ENCODE measurements at regions not wholly inside any gene's neighbourhood (a gene's known extent, or its start where the extent isn't known, plus 50 kb on each side); places are given as distances from the start of the nearest gene placed in this dataset.
"Not testable (repeated sequence)": the region's sequence is repeated elsewhere in the genome, so short reads cannot be mapped to it uniquely, and the experiment has no call there.

GRCh38 chr13:53411463-53411862, 382.9 kb downstream of the OLFM4 start:
- no peak for DNase-seq

- no peak for DNase-seq
These were observed 386.5 kb downstream of the OLFM4 start for GRCh38 chr13:53415135-53415534.

DNA sequence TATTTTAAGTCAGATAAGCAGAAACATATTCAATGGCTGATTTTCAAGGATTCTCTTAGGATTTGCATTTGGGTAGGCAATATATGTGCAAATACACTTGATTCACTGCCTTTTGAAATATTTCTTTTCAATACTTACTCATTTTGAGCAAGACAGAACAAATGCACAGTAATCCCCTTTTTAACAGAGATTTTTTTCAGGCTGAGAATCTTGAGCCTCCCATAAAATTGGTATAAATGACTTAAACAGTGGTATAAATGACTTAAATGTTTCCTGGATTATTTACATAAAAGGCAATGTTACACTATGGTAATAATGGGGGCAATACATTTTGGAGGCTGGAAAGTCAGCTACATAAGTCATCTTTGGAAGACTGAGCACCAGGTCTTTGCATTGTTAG, 389.0 kb downstream of the OLFM4 start:
- no peak for DNase-seq

DNA sequence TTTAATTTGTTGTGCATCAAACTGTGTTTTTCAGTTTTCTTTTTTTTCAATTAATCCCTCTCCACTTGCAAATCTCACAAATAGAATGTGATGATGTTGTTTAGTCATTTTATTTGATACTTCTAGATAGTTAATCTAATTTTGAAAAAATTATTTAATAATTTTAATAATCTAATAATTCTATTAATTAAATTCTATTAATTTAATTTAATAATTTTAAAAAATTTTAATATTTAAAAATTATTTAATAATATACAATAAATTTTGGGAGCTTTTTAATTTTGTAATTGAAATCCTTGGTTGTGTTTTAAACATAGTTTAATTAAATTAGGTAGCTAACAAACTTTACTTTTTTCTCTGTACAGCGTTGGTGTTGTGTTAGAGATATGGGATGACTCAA, 393.8 kb downstream of the OLFM4 start:
- no peak for DNase-seq

GRCh38 chr13:53436396-53436795, 407.8 kb downstream of the OLFM4 start:
- DNase-seq, result no peak

DNA sequence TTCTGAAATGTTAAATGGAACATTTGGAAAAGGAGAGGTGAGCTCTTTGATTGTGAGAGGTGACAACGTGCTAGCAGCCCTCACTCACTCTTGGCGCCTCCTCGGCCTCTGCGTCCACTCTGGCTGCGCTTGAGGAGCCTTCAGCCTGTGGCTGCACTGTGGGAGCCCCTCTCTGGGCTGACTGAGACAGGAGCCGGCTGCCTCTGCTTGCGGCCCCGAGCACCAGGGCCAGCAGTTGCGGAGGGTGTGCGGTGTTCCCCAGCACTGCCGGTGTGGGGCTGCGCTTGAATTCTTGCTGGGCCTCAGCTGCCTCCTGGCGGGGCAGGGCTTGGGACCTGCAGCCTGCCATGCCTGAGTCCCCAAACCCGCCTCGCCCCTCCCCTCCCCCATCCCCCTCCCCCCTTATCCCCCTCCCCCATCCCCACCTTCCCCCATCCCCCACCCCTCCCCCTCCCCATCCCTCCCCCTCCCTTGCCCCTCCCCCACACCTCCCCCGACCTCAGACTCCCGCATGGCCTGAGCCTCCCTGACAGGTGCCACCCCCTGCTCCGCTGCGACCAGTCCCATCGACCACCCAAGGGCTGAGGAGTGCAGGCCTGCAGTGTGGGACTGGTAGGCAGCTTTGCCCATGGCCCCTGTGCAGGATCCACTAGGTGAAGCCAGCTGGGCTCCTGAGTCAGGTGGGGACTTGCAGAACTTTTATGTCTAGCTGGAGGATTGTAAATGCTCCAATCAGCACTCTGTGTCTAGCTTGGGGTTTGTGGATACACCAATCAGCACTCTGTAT, 411.0 kb downstream of the OLFM4 start:
- DNase-seq, result no peak

DNA sequence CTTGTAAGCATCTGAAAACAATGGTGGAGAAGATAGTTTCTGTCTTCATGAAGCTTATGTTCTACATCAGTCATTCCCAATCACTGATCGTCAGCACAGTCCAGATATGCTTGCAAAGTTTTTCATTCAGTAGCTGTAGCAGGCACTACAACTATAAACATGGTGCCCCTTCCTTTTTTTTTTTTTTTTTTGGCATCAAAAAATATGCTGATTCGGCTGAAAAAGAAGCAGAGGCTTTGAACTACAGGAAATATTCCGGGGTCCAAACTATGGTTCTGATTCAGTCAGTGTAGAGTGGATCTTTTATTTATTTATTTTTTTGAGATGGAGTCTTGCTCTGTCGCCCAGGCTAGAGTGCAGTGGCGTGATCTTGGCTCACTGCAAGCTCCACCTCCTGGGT, 414.4 kb downstream of the OLFM4 start:
- no peak for DNase-seq

GRCh38 chr13:53445686-53446085, 417.1 kb downstream of the OLFM4 start:
- no peak for DNase-seq

DNA sequence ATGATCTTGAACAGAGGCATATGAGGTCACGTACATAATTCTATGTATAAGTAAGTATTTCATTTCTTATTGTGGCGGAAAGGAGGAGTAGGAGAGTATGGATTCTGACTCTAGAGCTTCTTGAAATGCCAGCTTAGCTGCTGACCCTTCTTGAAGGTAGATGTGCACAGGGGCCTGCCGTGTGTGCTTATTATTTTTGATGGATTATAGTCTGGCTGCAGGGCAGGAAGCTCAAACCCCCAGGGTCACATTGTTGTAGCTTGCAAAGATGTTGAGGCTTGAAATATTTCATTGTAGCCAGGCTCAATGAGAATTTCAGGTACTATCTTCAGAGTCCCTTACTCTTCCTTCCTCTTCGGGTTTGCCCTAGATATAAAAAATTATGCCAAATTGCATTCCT, 418.8 kb downstream of the OLFM4 start:
- no peak for DNase-seq

DNA sequence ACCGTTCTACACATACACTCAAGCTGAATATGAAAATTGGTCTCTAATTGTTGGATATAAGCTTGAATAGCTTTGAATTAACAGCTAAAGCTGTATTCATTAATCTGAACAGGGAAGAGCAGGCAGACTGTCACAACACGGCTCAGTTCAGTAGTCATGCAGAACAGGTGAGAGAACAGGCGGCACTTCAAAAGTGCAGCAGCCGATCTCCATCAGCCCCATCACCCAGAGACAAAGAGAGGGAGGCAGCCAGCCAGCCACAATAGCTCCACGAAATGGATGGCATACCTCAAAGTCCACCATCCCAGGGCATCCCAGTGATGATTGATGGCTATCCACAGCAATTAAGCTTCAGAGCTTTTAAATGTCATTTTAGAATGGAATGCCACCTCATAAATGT, 419.2 kb downstream of the OLFM4 start:
- DNase-seq, result no peak

DNA sequence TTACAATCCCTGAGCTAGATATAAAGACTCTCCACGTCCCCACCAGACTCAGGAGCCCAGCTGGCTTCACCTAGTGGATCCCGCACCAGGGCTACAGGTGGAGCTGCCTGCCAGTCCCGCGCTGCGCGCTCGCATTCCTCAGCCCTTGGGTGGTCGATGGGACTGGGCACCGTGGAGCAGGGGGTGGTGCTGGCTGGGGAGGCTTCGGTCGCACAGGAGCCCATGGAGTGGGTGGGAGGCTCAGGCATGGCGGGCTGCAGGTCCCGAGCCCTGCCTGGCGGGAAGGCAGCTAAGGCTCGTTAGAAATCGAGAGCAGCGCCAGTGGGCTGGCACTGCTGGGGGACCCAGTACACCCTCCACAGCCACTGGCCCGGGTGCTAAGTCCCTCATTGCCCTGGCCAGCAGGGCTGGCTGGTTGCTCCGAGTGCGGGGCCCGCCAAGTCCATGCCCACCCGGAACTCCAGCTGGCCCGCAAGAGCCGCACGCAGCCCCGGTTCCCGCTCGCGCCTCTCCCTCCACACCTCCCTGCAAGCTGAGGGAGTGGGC, 423.7 kb downstream of the OLFM4 start:
- not testable (repeated sequence) for DNase-seq

DNA sequence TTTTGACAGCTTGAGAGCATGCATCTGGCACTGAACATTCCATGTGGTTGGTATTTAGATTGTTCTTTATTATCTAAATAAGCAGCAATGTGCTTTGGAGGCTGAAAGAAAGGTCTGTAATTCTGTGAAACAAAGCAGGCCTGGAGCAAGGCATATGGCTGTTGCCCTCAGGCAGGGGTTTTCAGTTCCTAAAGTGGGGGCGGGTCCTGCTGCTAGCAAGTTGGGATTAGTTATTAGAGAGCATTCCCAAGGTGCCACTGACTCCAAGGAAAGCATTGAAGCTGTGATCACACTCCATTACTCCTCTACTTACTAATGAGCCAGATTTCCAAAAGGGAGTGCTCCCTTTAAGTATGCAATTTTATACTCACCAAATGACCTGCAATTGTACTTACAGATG, 432.2 kb downstream of the OLFM4 start:
- DNase-seq, result no peak

- no peak for DNase-seq
These were observed 434.5 kb downstream of the OLFM4 start for GRCh38 chr13:53463106-53463505.

DNA sequence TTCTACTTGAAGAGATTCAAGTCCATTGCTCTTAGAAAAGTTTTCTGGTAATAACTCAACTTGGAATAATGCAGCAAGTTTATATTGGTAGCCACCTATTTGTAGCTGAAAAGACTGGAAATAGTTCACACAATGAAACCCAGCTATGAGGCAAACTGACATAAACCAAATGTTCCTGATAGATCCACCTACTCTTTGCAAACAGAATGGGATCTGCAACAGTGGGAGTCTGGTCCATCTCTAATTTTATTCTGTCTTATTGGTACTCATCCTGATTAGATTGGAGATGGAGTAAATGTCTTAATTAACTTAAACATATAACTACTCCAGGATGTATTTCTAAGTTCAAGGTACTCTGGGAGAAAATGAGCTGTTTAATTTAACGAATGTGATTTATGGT, 438.0 kb downstream of the OLFM4 start:
- DNase-seq, result no peak

- DNase-seq, result no peak
These were observed 444.8 kb downstream of the OLFM4 start for GRCh38 chr13:53473397-53473796.

DNA sequence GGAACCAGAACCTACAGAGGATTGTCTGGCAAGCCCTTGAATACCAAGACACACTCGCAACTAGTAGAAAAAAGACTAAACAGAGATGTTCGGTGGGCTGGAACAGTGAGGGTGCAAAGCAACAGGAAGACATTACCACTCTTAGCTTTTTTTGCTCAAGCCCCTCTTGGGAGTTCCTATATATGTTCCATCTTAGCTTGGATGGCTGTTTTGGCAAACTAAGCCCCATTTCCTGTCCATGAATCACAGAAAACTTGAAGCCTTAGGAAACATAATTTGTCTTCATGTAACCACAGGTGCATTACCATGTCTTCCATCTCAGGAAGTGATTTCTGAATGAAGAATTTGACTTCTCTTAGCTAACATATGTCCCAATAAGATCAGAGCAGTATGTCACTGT, 446.3 kb downstream of the OLFM4 start:
- no peak for DNase-seq

- no peak for DNase-seq
These were observed 462.1 kb downstream of the OLFM4 start for GRCh38 chr13:53490752-53491151.

- DNase-seq, result no peak
These were observed 465.8 kb downstream of the OLFM4 start for GRCh38 chr13:53494406-53494805.

- DNase-seq, result no peak
These were observed 471.0 kb downstream of the OLFM4 start for GRCh38 chr13:53499576-53500133.

- no peak for DNase-seq
These were observed 472.8 kb downstream of the OLFM4 start for GRCh38 chr13:53501387-53501786.

GRCh38 chr13:53507741-53508140, 479.1 kb downstream of the OLFM4 start:
- no peak for DNase-seq

DNA sequence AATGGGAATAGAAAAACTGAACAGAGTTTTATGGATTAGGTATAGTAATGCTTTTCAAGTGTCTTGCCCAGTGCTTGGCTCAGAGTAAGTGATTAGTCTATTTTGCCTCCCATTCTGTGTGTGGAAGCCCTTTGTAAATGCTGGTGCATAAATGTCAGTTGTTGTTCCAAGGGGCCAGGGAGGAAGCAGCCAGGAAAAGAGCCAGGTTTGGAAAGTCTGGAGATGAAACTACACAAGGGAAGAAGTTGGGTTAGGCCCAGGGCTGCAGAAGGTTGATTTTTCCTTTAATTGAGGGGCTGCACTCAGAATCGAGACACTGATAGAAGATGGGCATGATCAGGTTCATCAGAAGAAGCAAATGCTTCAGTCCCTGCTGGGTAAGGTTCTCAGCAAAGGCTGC, 484.0 kb downstream of the OLFM4 start:
- DNase-seq, result no peak

GRCh38 chr13:53513226-53513625, 484.6 kb downstream of the OLFM4 start:
- DNase-seq, result no peak

GRCh38 chr13:53520132-53520531, 491.5 kb downstream of the OLFM4 start:
- DNase-seq, result no peak

DNA sequence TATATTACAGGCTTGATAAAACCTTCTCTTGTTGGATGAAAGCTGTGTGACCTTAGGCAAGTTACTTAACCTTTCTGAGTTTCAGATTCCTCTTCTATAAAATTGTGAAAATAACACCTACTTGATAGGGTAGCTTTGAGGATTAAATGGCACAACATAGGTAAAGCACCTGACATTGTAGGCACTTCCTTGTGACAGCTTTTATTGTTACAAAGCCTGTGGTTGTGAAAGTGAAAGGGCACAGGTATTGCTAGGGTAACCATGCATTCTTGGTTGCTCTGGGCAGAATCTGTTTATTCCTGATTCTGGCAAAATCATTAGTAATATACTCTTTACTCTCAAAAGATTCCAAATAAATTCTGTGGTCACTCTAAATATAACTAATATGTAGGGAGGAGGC, 493.4 kb downstream of the OLFM4 start:
- DNase-seq, result no peak

All from NCI-H1930 (cell line).